Stimulated activated naive CD8-positive, alpha-beta T cell treated with anti-CD3 and anti-CD28 coated beads, Interleukin-15, Interleukin-2, amounts not matched to agents 100 ng/mL and 50 ng/mL, for 24 hours (primary cell): ENCODE measurements at regions not wholly inside any gene's neighbourhood (a gene's known extent, or its start where the extent isn't known, plus 50 kb on each side); places are given as distances from the start of the nearest gene placed in this dataset.

Source experiments
- H3K27ac Mint-ChIP-seq: one replicate; pipeline ENCODE4 v1.8.0; 2021; ENCODE audit warnings: mild to moderate bottlenecking, mixed read lengths
- H3K27me3 Mint-ChIP-seq: one replicate; pipeline ENCODE4 v1.8.0; 2021; ENCODE audit warnings: mixed read lengths
- H3K36me3 Mint-ChIP-seq: one replicate; pipeline ENCODE4 v1.8.0; 2021; ENCODE audit warnings: low read depth, mixed read lengths
- H3K4me1 Mint-ChIP-seq: one replicate; pipeline ENCODE4 v1.8.0; 2021; ENCODE audit warnings: low read depth, mixed read lengths
- H3K4me3 Mint-ChIP-seq: one replicate; pipeline ENCODE4 v1.8.0; 2021; ENCODE audit warnings: mild to moderate bottlenecking, mixed read lengths
- H3K9me3 Mint-ChIP-seq: one replicate; pipeline ENCODE4 v1.8.0; 2021; ENCODE audit warnings: mixed read lengths

DNA sequence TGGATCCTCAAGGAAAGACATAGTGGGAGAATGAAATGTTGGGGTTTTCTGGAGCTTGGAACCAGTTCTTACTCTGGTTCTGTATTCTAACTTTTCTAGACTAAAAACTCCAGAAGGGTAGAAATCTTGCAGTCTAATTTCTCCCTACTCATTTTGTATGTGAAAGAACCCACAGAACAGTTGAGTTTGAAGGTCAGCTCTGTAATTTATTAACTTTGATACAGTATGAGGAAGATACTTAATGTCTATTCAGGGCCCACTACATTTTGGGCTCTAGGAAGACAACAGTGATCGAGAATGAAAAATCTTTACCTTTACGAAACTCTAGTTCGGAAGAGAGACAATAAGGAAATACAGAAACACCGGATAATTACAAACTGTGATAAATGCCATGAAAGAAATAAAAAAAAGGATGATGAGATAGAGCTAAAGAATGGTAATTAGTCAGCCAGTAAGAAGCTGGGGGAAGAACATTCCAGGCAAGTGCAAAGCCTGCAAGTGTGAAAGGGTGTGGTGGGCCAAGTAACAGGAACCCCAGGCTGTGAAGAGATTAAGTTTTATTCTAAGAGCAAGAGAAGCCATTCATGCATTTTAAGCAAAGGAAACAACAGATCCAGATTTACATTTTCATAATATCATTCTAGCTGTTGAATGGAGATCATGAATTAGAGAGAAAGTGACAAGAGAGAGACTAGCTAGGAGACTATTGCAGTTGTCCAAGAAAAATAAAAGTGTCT is 159.9 kb upstream of the HMCN1 start:
- Mint-ChIP-seq H3K27me3 (no peaks in the 10 kb centered on the region), H3K4me3 (no peak overlapping the region), H3K36me3 (peaks cover 5% of the 10 kb centered on the region), H3K4me1 (peaks cover 30% of the 10 kb centered on the region), H3K27ac (no peak overlapping the region), H3K9me3 (peaks cover 9% of the 10 kb centered on the region)

DNA sequence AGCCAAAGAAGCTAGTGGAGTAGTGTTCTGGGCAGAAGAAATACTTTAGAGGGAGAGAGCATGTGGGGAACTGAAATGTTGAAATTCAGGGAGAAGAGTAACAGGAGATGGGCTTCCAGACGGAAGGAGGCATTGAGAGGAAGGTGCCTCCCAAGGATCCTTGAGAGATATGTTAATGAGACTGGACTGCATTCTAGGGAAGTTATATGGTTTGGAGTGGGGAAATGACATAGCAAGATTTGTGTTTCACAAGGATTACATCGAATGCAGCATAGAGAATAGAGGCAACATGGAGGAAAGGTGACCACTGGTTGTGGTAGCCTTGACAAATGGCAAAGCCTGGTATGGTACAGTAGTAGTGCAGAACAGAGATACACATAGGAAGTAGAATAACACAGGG is 160.5 kb upstream of the HMCN1 start:
- Mint-ChIP-seq H3K27ac (no peak overlapping the region), H3K4me1 (peaks cover 36% of the 10 kb centered on the region), H3K9me3 (peaks cover 9% of the 10 kb centered on the region), H3K4me3 (no peak overlapping the region), H3K36me3 (peaks cover 3% of the 10 kb centered on the region), H3K27me3 (no peaks in the 10 kb centered on the region)

DNA sequence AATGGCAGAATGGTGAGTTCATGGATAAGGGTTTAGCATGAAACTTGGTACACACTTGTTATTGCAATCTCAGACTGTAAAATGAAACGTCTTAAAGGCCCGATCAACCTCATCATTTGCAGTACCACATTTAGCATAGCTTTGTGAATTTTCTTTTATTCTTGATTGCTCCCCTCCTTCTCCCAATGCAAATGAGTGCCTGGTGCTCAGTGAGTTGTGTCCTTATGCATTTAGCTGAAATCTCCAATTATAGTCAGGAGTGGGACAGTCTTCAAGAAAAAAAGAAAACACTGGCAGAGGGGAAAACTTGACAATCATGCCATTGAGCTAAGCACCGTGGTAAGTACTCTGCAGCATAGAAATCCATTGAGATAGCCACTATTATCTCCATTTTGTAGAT is 161.0 kb upstream of the HMCN1 start:
- no peak overlapping the region for H3K4me3 Mint-ChIP-seq
- no peaks in the 10 kb centered on the region for H3K27me3 Mint-ChIP-seq
- peaks cover 9% of the 10 kb centered on the region for H3K9me3 Mint-ChIP-seq
- peaks cover 41% of the 10 kb centered on the region for H3K4me1 Mint-ChIP-seq
- no peaks in the 10 kb centered on the region for H3K36me3 Mint-ChIP-seq
- H3K27ac Mint-ChIP-seq, result no peak overlapping the region

DNA sequence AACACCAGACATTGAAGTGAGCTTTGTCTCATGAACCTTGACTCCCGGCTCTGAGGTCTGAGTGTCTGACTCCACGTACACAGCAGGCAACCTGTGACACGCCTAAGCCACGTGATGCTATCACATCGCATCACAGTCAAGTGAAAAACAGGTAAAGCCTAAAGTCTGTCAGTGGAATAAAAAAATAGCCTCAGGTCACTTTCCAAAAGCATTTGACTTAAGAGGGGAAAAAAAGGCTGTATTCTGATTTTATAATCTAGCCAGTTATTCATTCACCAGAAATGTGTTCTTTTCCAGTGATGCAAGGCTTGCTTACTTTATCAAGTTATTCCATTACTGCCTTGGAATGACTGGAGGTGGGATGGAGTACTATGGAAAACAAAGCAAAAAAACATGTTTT is 163.2 kb upstream of the HMCN1 start:
- peaks cover 12% of the 10 kb centered on the region for H3K9me3 Mint-ChIP-seq
- no peak overlapping the region for H3K27ac Mint-ChIP-seq
- H3K27me3 Mint-ChIP-seq, result no peaks in the 10 kb centered on the region
- no peak overlapping the region for H3K4me3 Mint-ChIP-seq
- H3K4me1 Mint-ChIP-seq, result peaks cover 63% of the 10 kb centered on the region
- H3K36me3 Mint-ChIP-seq, result no peaks in the 10 kb centered on the region

DNA sequence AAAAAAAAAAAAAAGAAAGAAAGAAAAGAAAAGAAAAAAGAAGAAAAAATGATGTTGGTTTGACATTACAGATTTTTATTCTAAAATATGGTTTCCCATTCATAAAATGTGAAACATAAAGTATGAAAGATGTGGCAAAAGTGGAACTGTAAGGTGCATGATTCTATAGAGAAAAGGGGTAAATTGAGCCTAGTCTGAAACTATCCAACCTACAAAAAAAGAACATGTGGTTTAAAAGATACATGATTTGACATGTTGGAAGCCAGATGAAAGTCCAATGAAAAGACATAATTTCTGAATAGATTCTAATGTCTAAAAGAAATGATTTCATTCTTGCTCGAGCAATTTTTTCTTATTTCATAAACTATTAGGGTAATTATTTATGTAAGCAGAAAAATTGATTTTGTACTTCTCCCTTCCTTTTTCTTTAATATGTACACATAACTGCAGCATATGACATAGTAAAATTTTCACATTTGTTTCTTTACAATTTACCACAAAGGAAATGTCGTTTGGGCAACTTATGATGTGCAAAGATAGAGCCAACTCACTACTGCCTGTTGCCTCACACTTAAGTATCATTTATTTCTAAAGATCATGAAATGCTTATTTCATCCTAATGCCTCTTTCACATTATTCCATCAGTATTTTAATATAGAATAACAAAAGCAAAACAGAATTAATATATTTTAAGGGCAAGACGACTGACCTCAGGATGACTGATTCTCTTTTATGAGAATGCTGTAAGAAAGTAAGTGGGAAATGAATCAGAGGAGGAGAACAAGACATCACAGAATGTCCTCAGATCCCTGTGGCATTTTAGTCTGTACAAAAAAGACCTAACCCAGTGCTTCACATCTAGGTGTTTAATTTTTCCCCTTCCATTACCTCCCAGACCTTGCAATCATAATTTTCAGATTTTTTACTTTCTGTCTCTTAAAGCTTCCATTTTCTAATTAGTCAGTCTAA is 165.8 kb upstream of the HMCN1 start:
- Mint-ChIP-seq H3K27ac (peak overlapping the region; percentile 65), H3K4me3 (peak overlapping the region; percentile 33), H3K27me3 (no peaks in the 10 kb centered on the region), H3K9me3 (peaks cover 12% of the 10 kb centered on the region), H3K4me1 (peaks cover 67% of the 10 kb centered on the region), H3K36me3 (no peaks in the 10 kb centered on the region)

DNA sequence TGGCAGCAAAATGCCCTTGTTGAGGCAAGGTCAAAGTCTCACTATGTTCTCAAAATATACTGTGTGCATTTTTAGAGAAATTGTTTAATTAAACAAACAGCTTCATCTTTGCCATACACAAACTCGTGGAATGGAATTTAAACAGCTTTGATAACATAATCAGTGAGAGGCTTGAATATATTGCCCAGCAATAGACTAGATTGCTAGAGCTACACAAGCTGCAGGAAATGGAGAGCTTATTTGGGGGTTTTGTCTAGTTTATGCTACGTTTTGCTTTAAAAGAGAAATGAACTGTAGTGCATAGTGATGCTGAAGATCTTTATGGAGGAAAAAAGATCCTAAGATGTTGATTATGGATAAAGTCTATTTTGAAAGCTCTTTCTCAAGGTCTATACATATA is 166.8 kb upstream of the HMCN1 start:
- peak overlapping the region; percentile 81 for H3K27ac Mint-ChIP-seq
- peaks cover 68% of the 10 kb centered on the region for H3K4me1 Mint-ChIP-seq
- H3K4me3 Mint-ChIP-seq, result peak overlapping the region; percentile 27
- no peaks in the 10 kb centered on the region for H3K36me3 Mint-ChIP-seq
- H3K9me3 Mint-ChIP-seq, result peaks cover 7% of the 10 kb centered on the region
- H3K27me3 Mint-ChIP-seq, result no peaks in the 10 kb centered on the region

GRCh38 chr1:185566995-185567394 is 167.2 kb upstream of the HMCN1 start:
- Mint-ChIP-seq H3K36me3 (no peaks in the 10 kb centered on the region), H3K4me3 (peak overlapping the region; percentile 27), H3K4me1 (peaks cover 72% of the 10 kb centered on the region), H3K27ac (peak overlapping the region; percentile 81), H3K9me3 (peaks cover 7% of the 10 kb centered on the region), H3K27me3 (no peaks in the 10 kb centered on the region)

DNA sequence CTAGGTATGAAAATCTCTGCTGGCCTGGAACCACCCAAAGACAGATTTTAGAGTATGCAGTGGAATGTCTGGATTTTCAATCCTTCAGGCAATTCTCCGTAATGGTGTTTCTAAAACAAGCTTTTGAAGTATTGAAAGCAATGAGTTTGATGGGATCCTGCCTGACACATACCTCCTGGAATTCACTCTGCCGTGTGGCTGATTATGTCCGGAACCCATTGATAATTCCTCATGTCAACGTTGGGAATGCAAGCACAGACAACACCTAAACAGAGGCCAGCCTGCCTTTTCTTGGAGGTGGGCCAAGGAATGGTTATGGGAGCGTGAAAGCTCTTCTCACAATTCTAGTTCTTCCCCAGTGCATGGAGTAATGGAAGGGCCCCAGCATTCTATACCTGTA is 168.9 kb upstream of the HMCN1 start:
- no peak overlapping the region for H3K27ac Mint-ChIP-seq
- H3K36me3 Mint-ChIP-seq, result no peaks in the 10 kb centered on the region
- H3K4me1 Mint-ChIP-seq, result peaks cover 82% of the 10 kb centered on the region
- H3K4me3 Mint-ChIP-seq, result no peak overlapping the region
- H3K9me3 Mint-ChIP-seq, result peaks cover 7% of the 10 kb centered on the region
- H3K27me3 Mint-ChIP-seq, result no peaks in the 10 kb centered on the region

- H3K27me3 Mint-ChIP-seq, result no peaks in the 10 kb centered on the region
- peaks cover 7% of the 10 kb centered on the region for H3K9me3 Mint-ChIP-seq
- peaks cover 82% of the 10 kb centered on the region for H3K4me1 Mint-ChIP-seq
- no peak overlapping the region for H3K4me3 Mint-ChIP-seq
- no peak overlapping the region for H3K27ac Mint-ChIP-seq
- no peaks in the 10 kb centered on the region for H3K36me3 Mint-ChIP-seq
These were observed 169.4 kb upstream of the HMCN1 start for GRCh38 chr1:185564816-185565215.

DNA sequence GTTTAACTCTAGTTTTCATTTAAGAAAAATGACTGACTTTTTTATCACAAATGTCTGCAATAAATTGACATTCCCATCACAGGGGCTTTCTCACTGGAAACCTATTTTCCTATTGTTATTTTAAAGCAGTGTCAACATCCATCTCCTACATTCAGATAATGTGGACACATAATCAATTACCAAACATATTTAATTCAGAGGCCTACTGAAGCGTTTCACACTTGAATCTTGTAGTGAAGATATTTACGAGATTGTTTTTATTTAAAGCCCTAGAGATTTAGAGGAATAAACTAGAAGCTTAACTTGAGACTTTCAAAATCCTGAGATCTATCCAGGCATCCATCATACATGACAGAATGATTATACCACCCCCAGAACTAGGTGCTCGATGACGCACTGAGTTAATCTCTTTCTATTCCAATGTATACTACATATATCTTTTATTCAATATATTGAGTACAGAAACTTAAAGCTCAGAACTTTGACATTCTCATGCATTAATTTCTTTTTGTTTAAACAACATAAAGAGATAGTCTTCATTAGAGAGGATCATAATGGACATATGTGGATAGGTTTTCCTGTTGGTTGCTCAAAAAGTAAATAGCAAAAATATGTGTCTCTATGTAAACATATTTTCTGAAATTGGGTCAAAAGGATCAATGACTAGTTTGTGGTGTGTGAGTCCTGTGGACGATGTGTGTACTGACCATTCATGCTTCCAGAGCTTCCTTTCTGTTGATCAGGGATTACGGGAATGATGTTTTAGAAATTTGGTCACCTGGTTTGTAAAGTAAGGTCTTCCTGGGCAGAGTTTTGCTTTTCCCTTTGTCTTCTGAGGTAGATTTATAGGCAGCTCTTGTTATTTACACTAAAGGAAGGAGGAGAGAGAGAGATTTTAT is 171.5 kb upstream of the HMCN1 start:
- no peak overlapping the region for H3K4me3 Mint-ChIP-seq
- no peaks in the 10 kb centered on the region for H3K36me3 Mint-ChIP-seq
- H3K27me3 Mint-ChIP-seq, result no peaks in the 10 kb centered on the region
- H3K9me3 Mint-ChIP-seq, result peaks cover 7% of the 10 kb centered on the region
- H3K4me1 Mint-ChIP-seq, result peaks cover 66% of the 10 kb centered on the region
- H3K27ac Mint-ChIP-seq, result no peak overlapping the region

DNA sequence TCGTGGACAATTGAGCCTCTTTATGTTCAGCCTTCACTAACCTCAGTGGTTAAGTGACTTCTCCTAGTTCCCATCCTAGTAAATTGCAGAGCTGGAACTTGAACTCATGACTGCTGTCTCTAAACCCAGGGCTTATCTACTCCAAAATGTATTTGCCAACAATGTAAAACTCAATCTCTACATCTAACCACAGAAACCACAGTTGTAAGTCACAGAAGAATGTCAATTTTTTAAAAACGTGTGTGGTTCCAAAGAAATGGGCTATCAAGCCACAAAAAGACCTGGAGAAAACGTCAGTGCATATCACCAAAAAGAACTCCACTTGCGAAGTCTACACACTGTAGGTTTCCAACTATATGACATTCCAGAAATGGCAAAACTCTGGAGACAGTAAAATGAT is 172.6 kb upstream of the HMCN1 start:
- Mint-ChIP-seq H3K27me3 (no peaks in the 10 kb centered on the region), H3K4me1 (peaks cover 55% of the 10 kb centered on the region)

GRCh38 chr1:185560760-185561159 is 173.4 kb upstream of the HMCN1 start:
- Mint-ChIP-seq H3K4me1 (peaks cover 47% of the 10 kb centered on the region), H3K9me3 (peaks cover 4% of the 10 kb centered on the region), H3K27ac (peak overlapping the region; percentile 71), H3K27me3 (no peaks in the 10 kb centered on the region), H3K4me3 (peak overlapping the region; percentile 1), H3K36me3 (no peaks in the 10 kb centered on the region)

More for the DNA sequence above, 172.6 kb upstream of the HMCN1 start:
- peak overlapping the region; percentile 66 for H3K27ac Mint-ChIP-seq
- no peaks in the 10 kb centered on the region for H3K36me3 Mint-ChIP-seq
- peak overlapping the region; percentile 41 for H3K4me3 Mint-ChIP-seq
- peaks cover 4% of the 10 kb centered on the region for H3K9me3 Mint-ChIP-seq

DNA sequence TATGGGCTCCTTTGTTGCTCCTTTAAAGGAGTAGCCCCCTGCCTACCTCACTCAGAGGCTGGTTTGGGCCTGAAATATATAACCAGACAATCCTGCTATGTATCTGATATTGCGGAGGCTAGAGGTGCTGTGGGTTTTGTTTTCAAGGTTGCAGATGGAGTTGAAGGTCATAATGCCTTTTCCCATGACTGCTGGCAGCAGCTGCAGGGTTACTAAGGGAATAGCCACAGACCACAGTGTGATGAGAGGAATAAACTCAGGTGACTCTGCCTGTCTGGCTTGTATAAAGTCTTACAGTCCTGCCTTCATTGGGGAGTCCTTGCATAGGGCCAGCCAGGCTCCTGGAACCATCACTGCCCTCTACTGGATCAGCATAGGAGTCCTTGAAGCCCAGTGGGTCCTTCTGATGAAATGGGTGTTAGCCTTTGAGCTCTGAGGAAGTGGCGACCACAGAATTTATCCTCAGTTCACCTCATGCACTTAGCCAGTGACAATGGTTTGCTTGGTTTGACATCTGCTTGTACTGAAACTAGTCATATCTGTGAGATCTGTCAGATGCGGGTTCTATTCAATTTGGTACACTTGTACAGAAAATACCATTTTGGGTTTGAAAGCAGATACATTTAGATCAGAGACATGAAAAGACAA is 174.4 kb upstream of the HMCN1 start:
- Mint-ChIP-seq H3K4me1 (peaks cover 37% of the 10 kb centered on the region), H3K27me3 (no peaks in the 10 kb centered on the region), H3K36me3 (no peaks in the 10 kb centered on the region), H3K9me3 (no peaks in the 10 kb centered on the region), H3K4me3 (peak overlapping the region; percentile 31), H3K27ac (peak overlapping the region; percentile 71)

DNA sequence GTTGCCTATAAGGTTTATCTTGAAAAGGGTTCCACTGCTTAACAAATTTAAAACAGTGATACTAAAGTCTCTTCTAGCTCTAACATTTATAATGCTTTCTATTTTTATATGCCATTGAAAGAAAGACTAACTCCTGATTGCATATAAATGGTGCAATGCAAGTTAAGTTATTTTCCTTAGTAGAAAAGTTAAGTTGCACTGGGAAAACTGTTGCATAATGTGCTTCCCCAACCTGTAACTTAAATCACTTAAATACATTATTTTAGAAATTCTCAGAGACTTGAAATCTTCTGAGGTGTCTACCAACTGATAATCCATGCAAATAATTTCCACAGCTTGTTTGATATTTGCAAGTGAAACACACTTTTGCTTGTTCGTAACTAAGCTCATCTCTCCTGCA is 175.0 kb upstream of the HMCN1 start:
- H3K36me3 Mint-ChIP-seq, result no peaks in the 10 kb centered on the region
- no peak overlapping the region for H3K27ac Mint-ChIP-seq
- H3K9me3 Mint-ChIP-seq, result no peaks in the 10 kb centered on the region
- H3K4me3 Mint-ChIP-seq, result no peak overlapping the region
- peaks cover 33% of the 10 kb centered on the region for H3K4me1 Mint-ChIP-seq
- H3K27me3 Mint-ChIP-seq, result no peaks in the 10 kb centered on the region
